Body of pancreas (tissue), 4 donors: ENCODE measurements at regions not wholly inside any gene's neighbourhood (a gene's known extent, or its start where the extent isn't known, plus 50 kb on each side); places are given as distances from the start of the nearest gene placed in this dataset.

Experiments
- ATAC-seq: fragments of 150-250 bp; one replicate; pipeline ENCODE4 v1.9.1; 2016
- DNase-seq, 4 donors: peaks; one replicate each; pipeline ENCODE4 v3.0.0-alpha.2; 2019
- H3K27ac ChIP-seq, 4 donors: fragments of 200-600 bp; sonication (generic); 1 replicate in 3 of 4; 2 replicates in 1 of 4; pipeline versions ENCODE4 v1.5.1 to v1.6.1; 2016 to 2019; ENCODE audit warnings: mild to moderate bottlenecking in 1 of 4, mixed read lengths in 1 of 4, moderate library complexity in 1 of 4
- H3K27me3 ChIP-seq, 2 donors: fragments of 200-600 bp; sonication (generic); one replicate each; pipeline ENCODE4 v1.6.0; 2016; ENCODE audit warnings: mild to moderate bottlenecking in 1 of 2
- H3K36me3 ChIP-seq, 2 donors: fragments of 200-600 bp; sonication (generic); replicated peaks in 1 of 2; 2 replicates each; pipeline ENCODE4 v1.5.1; 2016; ENCODE audit warnings: low read depth in 2 of 2; ENCODE audit not compliant: insufficient read depth in 1 of 2
- H3K4me1 ChIP-seq: fragments of 200-600 bp; sonication (generic); one replicate; pipeline ENCODE4 v1.6.0; 2016
- H3K4me3 ChIP-seq, 2 donors: fragments of 200-600 bp; sonication (generic); 1 replicate in 1 of 2; 2 replicates in 1 of 2; pipeline ENCODE4 v1.5.1; 2016 to 2019
- H3K9me3 ChIP-seq, 3 donors: fragments of 200-600 bp; sonication (generic); 1 replicate in 2 of 3; 2 replicates in 1 of 3; pipeline ENCODE4 v1.5.1; 2016
- POLR2A ChIP-seq, 3 donors: fragments of 450-650 bp; IDR thresholded peaks; one replicate each; pipeline ENCODE4 v1.6.1; 2016; ENCODE audit warnings: antibody characterized with exemption in 3 of 3, mild to moderate bottlenecking in 2 of 3
- WGBS, 2 donors: methylation state at CpG; one replicate each; pipeline ENCODE4 v1.1.5; 2017; 5-methylcytosine and 5-hydroxymethylcytosine counted together
- intact Hi-C: fragments of 100-400 bp; cut with DNase I; formaldehyde crosslinking; loops from one replicate; pipeline ENCODE4 v1.15.1; 2023
- TF ChIP-seq, protein P1 (sequence below), 7 experiments: fragments of 450-650 bp in 4 of 7; fragments of 200-600 bp in 3 of 7; sonication (generic) in 3 of 7; IDR thresholded peaks; one replicate each; pipeline ENCODE4 v1.5.1; 2016 to 2019; ENCODE audit warnings: antibody characterized with exemption in 7 of 7

DNA sequence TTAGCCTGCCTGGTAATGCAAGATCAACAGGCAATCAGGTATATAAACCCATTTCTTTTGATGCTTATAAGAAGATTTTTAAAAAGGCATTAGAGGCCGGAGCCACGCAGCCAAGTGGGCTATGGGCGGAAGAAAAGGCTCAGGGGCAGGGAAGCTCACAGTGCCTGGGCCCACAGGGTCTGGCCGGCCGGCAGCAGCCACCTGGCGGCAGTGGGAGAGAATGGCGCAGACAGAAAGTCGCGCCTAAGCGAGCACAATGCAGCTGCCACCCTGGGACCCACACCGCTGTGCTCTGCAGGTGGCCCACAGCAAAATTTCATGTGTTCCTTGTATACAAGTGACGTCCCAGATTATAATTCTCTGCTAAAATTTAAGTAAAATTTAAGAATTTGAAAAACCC is 448.6 kb upstream of the RASGRP1 start:
- 80 to 85% methylated on average over 11 to 12 of the region's 12 CpGs for WGBS, 2 donors
- H3K4me3 ChIP-seq: no peak overlapping the region
- ATAC-seq (no peak), DNase-seq (no peak)
- H3K36me3 ChIP-seq: no peaks in the 10 kb centered on the region
- no peaks in the 10 kb centered on the region for H3K27me3 ChIP-seq
- no peak overlapping the region for H3K27ac ChIP-seq
- intact Hi-C loops: no loop called here
- no peaks in the 10 kb centered on the region for H3K4me1 ChIP-seq
- TF ChIP-seq, protein P1, sequence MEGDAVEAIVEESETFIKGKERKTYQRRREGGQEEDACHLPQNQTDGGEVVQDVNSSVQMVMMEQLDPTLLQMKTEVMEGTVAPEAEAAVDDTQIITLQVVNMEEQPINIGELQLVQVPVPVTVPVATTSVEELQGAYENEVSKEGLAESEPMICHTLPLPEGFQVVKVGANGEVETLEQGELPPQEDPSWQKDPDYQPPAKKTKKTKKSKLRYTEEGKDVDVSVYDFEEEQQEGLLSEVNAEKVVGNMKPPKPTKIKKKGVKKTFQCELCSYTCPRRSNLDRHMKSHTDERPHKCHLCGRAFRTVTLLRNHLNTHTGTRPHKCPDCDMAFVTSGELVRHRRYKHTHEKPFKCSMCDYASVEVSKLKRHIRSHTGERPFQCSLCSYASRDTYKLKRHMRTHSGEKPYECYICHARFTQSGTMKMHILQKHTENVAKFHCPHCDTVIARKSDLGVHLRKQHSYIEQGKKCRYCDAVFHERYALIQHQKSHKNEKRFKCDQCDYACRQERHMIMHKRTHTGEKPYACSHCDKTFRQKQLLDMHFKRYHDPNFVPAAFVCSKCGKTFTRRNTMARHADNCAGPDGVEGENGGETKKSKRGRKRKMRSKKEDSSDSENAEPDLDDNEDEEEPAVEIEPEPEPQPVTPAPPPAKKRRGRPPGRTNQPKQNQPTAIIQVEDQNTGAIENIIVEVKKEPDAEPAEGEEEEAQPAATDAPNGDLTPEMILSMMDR (IDR thresholded peaks at IDR 0.05): no peak
- no peak for TF ChIP-seq POLR2A (IDR thresholded peaks at IDR 0.05)
- peaks cover 0 to 8% (median 0%) of the 10 kb centered on the region in 3 donors for H3K9me3 ChIP-seq

DNA sequence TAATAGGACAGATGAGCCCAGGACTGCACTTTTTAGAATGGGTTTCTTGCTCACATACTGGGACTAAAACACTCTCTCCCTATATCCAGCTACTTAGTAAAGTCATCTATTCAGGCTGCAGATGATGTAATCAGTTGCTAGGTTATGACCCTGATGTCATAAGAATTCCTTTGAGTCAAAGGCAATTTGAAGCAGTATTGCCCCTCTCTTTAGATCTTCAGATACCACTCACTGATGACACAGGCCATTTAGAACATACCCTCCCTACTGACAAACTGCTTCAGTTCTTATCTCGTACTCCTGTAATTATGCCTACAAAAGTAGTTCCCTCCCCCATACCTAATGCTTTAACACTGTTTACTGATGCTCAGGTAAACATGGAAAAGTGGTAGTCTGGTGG is 450.1 kb upstream of the RASGRP1 start:
- ATAC-seq: no peak
- H3K27me3 ChIP-seq: no peaks in the 10 kb centered on the region
- WGBS, 2 donors: 13 to 19% methylated on average over 1 of the region's 1 CpG
- no peaks in the 10 kb centered on the region for H3K36me3 ChIP-seq
- TF ChIP-seq, protein P1 (IDR thresholded peaks at IDR 0.05): no peak
- no peak for TF ChIP-seq POLR2A (IDR thresholded peaks at IDR 0.05)
- no peak overlapping the region for H3K4me3 ChIP-seq
- DNase-seq: no peak
- peaks cover 0 to 8% (median 0%) of the 10 kb centered on the region in 3 donors for H3K9me3 ChIP-seq
- H3K4me1 ChIP-seq: no peaks in the 10 kb centered on the region
- intact Hi-C loops: no loop called here
- H3K27ac ChIP-seq: no peak overlapping the region

DNA sequence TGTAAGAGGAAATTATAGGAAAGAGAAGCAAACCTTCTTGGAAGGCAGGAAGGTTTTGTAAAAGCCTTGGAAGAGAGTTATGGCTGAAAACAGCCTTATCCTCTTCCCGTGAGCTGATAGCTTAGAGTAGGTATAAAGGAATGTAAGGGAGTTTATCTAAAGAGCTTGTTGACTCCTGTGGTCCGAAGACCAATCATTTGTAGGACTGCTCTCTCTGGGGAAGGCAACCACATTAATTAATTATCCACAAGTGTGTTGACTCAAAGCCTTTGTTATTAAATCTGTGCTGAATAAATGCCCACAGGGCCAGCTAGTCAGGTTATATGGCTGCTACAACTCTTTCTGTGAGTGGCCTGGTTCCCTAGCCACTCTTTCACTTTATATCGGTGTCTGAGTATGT is 452.1 kb upstream of the RASGRP1 start:
- Histone ChIP-seq H3K27me3 (no peaks in the 10 kb centered on the region), H3K4me1 (no peaks in the 10 kb centered on the region), H3K4me3 (no peak overlapping the region), H3K36me3 (no peaks in the 10 kb centered on the region), H3K27ac (no peak overlapping the region), H3K9me3 (no peaks in the 10 kb centered on the region)
- DNase-seq (no peak), ATAC-seq (no peak)
- TF ChIP-seq, protein P1 (IDR thresholded peaks at IDR 0.05): no peak
- no peak for TF ChIP-seq POLR2A (IDR thresholded peaks at IDR 0.05)
- 69 to 79% methylated on average over 3 of the region's 3 CpGs for WGBS, 2 donors
- intact Hi-C loops: no loop called here

DNA sequence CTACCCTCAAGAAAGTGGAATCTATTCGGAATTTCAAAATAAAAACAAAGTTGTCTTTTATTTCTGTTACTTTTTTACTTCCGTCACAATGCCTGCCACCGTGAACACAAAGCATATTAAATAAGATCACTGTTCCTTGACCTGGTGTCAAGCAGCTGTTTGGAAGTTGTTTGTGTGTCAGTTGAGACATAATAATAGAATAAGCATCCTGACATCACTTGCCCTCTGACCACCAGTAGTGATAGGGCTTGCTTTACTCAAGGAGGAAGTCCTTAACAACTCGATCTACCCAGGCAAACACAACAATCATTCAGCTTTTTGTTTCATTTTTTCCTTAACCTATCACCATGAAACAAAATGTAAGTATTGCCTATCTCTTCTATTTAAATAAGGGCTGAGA is 454.4 kb upstream of the RASGRP1 start:
- ATAC-seq (no peak), DNase-seq (no peak)
- H3K9me3 ChIP-seq: no peaks in the 10 kb centered on the region
- WGBS, 2 donors: 38 to 51% methylated on average over 4 of the region's 4 CpGs
- no peaks in the 10 kb centered on the region for H3K36me3 ChIP-seq
- TF ChIP-seq POLR2A (IDR thresholded peaks at IDR 0.05): no peak
- TF ChIP-seq, protein P1 (IDR thresholded peaks at IDR 0.05): no peak
- H3K4me1 ChIP-seq: no peaks in the 10 kb centered on the region
- no peak overlapping the region for H3K4me3 ChIP-seq
- H3K27me3 ChIP-seq: no peaks in the 10 kb centered on the region
- H3K27ac ChIP-seq: no peak overlapping the region
- intact Hi-C loops: no loop called here

DNA sequence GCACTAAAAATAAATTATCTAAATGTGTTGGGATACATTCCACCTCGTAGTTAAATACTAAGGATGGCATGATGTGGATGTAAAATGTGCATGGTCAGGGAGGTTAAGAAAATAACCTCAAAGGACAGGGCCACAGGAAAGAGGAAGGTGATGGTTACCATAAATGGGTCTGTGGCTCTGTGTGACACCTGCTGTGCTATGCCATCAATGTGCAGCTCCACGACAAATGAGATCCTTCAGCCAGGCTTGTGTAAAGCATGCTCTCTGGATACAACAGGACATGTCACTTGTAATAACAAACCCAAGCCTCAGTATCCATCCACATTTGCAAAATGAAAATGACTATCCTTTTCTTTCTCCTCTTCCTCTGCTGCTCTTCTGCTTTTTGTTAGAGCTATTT is 456.7 kb upstream of the RASGRP1 start:
- DNase-seq: no peak
- WGBS, 2 donors: 63 to 72% methylated on average over 2 of the region's 2 CpGs
- Histone ChIP-seq H3K27ac (no peak overlapping the region), H3K36me3 (no peaks in the 10 kb centered on the region), H3K27me3 (no peaks in the 10 kb centered on the region), H3K4me3 (no peak overlapping the region), H3K4me1 (no peaks in the 10 kb centered on the region), H3K9me3 (no peaks in the 10 kb centered on the region)
- intact Hi-C loops: no loop called here
- TF ChIP-seq, protein P1 (IDR thresholded peaks at IDR 0.05): no peak
- no peak for TF ChIP-seq POLR2A (IDR thresholded peaks at IDR 0.05)
- ATAC-seq: no peak
